ENCODE measurements at regions not wholly inside any gene's neighbourhood (a gene's known extent, or its start where the extent isn't known, plus 50 kb on each side); places are given as distances from the start of the nearest gene placed in this dataset.
A peak's percentile ranks its signal among the peaks of the same experiment; 100 is the strongest.

DNA sequence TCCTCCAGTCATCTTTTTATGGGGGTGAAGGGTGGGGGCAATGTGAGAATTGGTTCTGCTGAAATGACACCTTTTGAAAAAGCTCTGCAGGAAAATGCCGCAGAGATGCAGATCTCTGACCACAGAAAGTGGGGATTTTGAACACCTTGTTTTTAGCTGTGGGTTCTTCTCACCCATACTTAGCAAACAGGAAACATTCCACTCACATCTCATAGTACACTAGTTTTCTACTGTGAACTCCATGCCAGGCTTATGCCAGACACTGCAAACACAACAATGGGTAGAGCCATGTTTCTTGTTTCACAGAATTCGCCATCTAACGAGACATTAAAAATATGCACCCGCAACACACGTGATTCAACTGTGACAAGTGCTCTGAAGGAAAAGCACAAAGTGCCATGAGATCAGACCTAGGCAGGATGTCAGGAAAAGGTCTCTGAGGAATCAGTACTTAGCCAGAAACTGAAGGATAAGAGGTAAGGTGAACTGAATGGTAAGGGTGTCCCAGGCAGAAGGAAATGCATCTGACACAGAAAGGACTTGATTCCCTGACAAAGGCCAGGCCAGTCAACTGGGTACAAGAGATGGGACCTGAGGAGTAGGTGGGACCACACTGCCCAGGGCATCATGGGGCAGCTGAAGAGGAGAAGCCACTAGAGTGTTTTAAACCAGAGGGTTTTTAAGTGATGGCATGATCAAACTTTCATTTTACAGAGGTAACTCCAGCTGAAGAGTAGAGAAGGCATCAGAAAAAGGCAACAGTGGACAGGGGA lies 83.8 kb upstream of the JAK1 start:
- no peak overlapping the region for H3K27ac ChIP-seq (replicated peaks)
- no peaks in the 10 kb centered on the region for H3K27me3 ChIP-seq (ENCODE audit: insufficient read depth, poor library complexity, severe bottlenecking)
- TF ChIP-seq, protein P1, sequence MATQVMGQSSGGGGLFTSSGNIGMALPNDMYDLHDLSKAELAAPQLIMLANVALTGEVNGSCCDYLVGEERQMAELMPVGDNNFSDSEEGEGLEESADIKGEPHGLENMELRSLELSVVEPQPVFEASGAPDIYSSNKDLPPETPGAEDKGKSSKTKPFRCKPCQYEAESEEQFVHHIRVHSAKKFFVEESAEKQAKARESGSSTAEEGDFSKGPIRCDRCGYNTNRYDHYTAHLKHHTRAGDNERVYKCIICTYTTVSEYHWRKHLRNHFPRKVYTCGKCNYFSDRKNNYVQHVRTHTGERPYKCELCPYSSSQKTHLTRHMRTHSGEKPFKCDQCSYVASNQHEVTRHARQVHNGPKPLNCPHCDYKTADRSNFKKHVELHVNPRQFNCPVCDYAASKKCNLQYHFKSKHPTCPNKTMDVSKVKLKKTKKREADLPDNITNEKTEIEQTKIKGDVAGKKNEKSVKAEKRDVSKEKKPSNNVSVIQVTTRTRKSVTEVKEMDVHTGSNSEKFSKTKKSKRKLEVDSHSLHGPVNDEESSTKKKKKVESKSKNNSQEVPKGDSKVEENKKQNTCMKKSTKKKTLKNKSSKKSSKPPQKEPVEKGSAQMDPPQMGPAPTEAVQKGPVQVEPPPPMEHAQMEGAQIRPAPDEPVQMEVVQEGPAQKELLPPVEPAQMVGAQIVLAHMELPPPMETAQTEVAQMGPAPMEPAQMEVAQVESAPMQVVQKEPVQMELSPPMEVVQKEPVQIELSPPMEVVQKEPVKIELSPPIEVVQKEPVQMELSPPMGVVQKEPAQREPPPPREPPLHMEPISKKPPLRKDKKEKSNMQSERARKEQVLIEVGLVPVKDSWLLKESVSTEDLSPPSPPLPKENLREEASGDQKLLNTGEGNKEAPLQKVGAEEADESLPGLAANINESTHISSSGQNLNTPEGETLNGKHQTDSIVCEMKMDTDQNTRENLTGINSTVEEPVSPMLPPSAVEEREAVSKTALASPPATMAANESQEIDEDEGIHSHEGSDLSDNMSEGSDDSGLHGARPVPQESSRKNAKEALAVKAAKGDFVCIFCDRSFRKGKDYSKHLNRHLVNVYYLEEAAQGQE (IDR thresholded peaks at IDR 0.05; ENCODE audit: insufficient replicate concordance, low read depth) = no peak
- TF ChIP-seq GABPA (IDR thresholded peaks at IDR 0.05; ENCODE audit: low read depth) (no peak), POLR2AphosphoS5 (IDR thresholded peaks at IDR 0.05; ENCODE audit: low read depth) (no peak), CTCF (IDR thresholded peaks at IDR 0.05; ENCODE audit: insufficient read depth, low read length) (no peak), SPI1 (IDR thresholded peaks at IDR 0.05; ENCODE audit: borderline replicate concordance, low read depth) (no peak)
- no peak overlapping the region for H3K4me3 ChIP-seq (replicated peaks; ENCODE audit: insufficient read depth, low read length)
- DNase-seq (ENCODE audit: low read depth in 1 of 2, low spot score in 1 of 2) = no peak

GRCh38 chr1:65050735-65051134 lies 84.4 kb upstream of the JAK1 start:
- Histone ChIP-seq H3K27ac (replicated peaks) (no peak overlapping the region), H3K4me3 (replicated peaks; ENCODE audit: insufficient read depth, low read length) (no peak overlapping the region), H3K27me3 (ENCODE audit: insufficient read depth, poor library complexity, severe bottlenecking) (no peaks in the 10 kb centered on the region)
- DNase-seq (ENCODE audit: low read depth in 1 of 2, low spot score in 1 of 2) = no peak
- TF ChIP-seq POLR2AphosphoS5 (IDR thresholded peaks at IDR 0.05; ENCODE audit: low read depth) (no peak), SPI1 (IDR thresholded peaks at IDR 0.05; ENCODE audit: borderline replicate concordance, low read depth) (no peak), CTCF (IDR thresholded peaks at IDR 0.05; ENCODE audit: insufficient read depth, low read length) (no peak), GABPA (IDR thresholded peaks at IDR 0.05; ENCODE audit: low read depth) (no peak)
- TF ChIP-seq, protein P1 (IDR thresholded peaks at IDR 0.05; ENCODE audit: insufficient replicate concordance, low read depth) = no peak

DNA sequence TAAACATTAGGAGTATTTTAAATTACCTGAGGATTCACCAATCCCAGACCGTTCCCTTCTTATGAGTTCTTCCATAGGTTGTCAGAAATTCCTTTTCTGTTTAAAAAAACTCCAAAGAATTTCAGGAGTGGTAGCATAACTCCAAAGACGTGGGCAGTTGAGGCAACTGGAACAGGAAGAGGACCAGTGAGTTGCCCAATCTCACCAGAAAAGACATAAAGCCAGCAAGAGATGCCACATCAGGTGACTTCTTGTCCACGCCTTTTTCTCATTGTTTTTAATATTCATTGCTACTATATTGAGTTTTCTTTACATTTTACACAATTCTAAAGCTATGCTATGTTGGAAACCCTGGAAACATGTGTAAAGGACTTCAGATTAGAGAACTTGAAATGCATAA lies 88.1 kb upstream of the JAK1 start:
- Histone ChIP-seq H3K4me3 (replicated peaks; ENCODE audit: insufficient read depth, low read length) (no peak overlapping the region), H3K27me3 (ENCODE audit: insufficient read depth, poor library complexity, severe bottlenecking) (no peaks in the 10 kb centered on the region), H3K27ac (replicated peaks) (peak overlapping the region; percentile 75)
- peak in 1 of 2 experiments; percentile 27 for DNase-seq (ENCODE audit: low read depth in 1 of 2, low spot score in 1 of 2)
- TF ChIP-seq CTCF (IDR thresholded peaks at IDR 0.05; ENCODE audit: insufficient read depth, low read length) (no peak), GABPA (IDR thresholded peaks at IDR 0.05; ENCODE audit: low read depth) (no peak), POLR2AphosphoS5 (IDR thresholded peaks at IDR 0.05; ENCODE audit: low read depth) (no peak), SPI1 (IDR thresholded peaks at IDR 0.05; ENCODE audit: borderline replicate concordance, low read depth) (no peak)
- TF ChIP-seq, protein P1 (IDR thresholded peaks at IDR 0.05; ENCODE audit: insufficient replicate concordance, low read depth) = no peak

Data from HL-60 (cell line).